ENCODE measurements at regions not wholly inside any gene's neighbourhood (a gene's known extent, or its start where the extent isn't known, plus 50 kb on each side); places are given as distances from the start of the nearest gene placed in this dataset.

GRCh38 chr11:22459048-22459447 lies 120.9 kb downstream of the SLC17A6 start (continued):
- TF ChIP-seq MAFK (IDR thresholded peaks at IDR 0.05; ENCODE audit: low read depth, low read length): no peak

GRCh38 chr11:22458161-22458560 lies 120.0 kb downstream of the SLC17A6 start:
- no peak overlapping the region for H3K56ac ChIP-seq (replicated peaks; ENCODE audit: insufficient read length, low read depth, low read length)
- 86 to 100% methylated on average over 1 to 3 of the region's 3 CpGs for whole genome bisulfite sequencing, 2 experiments (ENCODE audit: extremely low coverage in 1 of 2, insufficient coverage in 1 of 2, insufficient read length in 1 of 2, insufficient replicate concordance in 2 of 2, low coverage in 1 of 2, low lambda C conversion rate in 2 of 2, missing lambda C conversion rate in 1 of 2)
- no peaks in the 10 kb centered on the region for H3K79me1 ChIP-seq (ENCODE audit: low read depth, low read length)
- no peaks in the 10 kb centered on the region for H3K36me3 ChIP-seq (ENCODE audit: control insufficient read depth in 2 of 4, insufficient read depth in 4 of 4, low read length in 3 of 4)
- H3K9me3 ChIP-seq (ENCODE audit: insufficient read depth in 2 of 2, low read depth in 1 of 2, low read length in 1 of 2): no peaks in the 10 kb centered on the region
- H2BK15ac ChIP-seq (ENCODE audit: low read length): no peak overlapping the region
- no peak overlapping the region for H3K9ac ChIP-seq (replicated peaks in 1 of 4; ENCODE audit: extremely low read depth in 1 of 4, low read depth in 3 of 4, low read length in 3 of 4)
- no peak overlapping the region for H4K91ac ChIP-seq (replicated peaks; ENCODE audit: insufficient read length, low read length)
- no peak overlapping the region for H2AFZ ChIP-seq (ENCODE audit: low read length)
- H3K4ac ChIP-seq (replicated peaks; ENCODE audit: insufficient read length, low read depth, low read length): no peak overlapping the region
- H3K14ac ChIP-seq (ENCODE audit: insufficient read length): no peak overlapping the region
- no peak overlapping the region for H2BK120ac ChIP-seq (replicated peaks; ENCODE audit: low read depth, low read length)
- H3K23ac ChIP-seq (ENCODE audit: insufficient read length): no peak overlapping the region
- ChIA-PET POLR2A (ENCODE audit: partially characterized antibody) (no interaction called here), CTCF (ENCODE audit: partially characterized antibody) (no interaction called here)
- H3K23me2 ChIP-seq (ENCODE audit: low read depth, low read length): no peaks in the 10 kb centered on the region; the same call in 1 of the 2 replicates
- DNase-seq (ENCODE audit: low read depth in 1 of 2, low spot score in 2 of 2) (no peak), FAIRE-seq (no peak)
- H3K27ac ChIP-seq (ENCODE audit: low read depth, low read length): no peak overlapping the region
- H3K4me3 ChIP-seq (ENCODE audit: extremely low read depth in 1 of 4, insufficient read depth in 2 of 4, low read depth in 3 of 4, low read length in 4 of 4): no peak overlapping the region
- no peak overlapping the region for H4K8ac ChIP-seq (ENCODE audit: extremely low read depth, insufficient read depth, low read length)
- H2BK5ac ChIP-seq (ENCODE audit: low read depth, low read length): no peak overlapping the region
- no peaks in the 10 kb centered on the region for H4K20me1 ChIP-seq (replicated peaks in 1 of 2; ENCODE audit: control insufficient read depth in 1 of 2, insufficient read depth in 2 of 2, low read length in 2 of 2)
- H3K4me1 ChIP-seq (replicated peaks in 1 of 4; ENCODE audit: control insufficient read depth in 3 of 4, insufficient read depth in 4 of 4, low read length in 3 of 4): peaks cover 0 to 2% (median 0%) of the 10 kb centered on the region in 4 experiments; a peak in 1 of 7 replicates
- no peak overlapping the region for H3K18ac ChIP-seq (ENCODE audit: extremely low read depth, low read length)
- no peak overlapping the region for H2BK20ac ChIP-seq (ENCODE audit: low read length)
- no peak overlapping the region for H3K4me2 ChIP-seq (ENCODE audit: insufficient read depth in 1 of 2, low read depth in 2 of 2, low read length in 2 of 2)
- H4K5ac ChIP-seq (ENCODE audit: insufficient read length, low read depth, low read length): no peak overlapping the region
- H2AK5ac ChIP-seq (ENCODE audit: low read depth, low read length): no peak overlapping the region
- no peaks in the 10 kb centered on the region for H3K27me3 ChIP-seq (replicated peaks in 1 of 4; ENCODE audit: control insufficient read depth in 3 of 4, extremely low read depth in 1 of 4, insufficient read depth in 3 of 4, low read length in 3 of 4)
- H2BK12ac ChIP-seq (ENCODE audit: low read depth, low read length): no peak overlapping the region
- no peaks in the 10 kb centered on the region for H3K79me2 ChIP-seq (ENCODE audit: control insufficient read depth in 1 of 2, insufficient read depth in 2 of 2, low read length in 2 of 2)
- TF ChIP-seq YY1 (IDR thresholded peaks at IDR 0.05; ENCODE audit: low read depth, low read length) (no peak), POU5F1 (IDR thresholded peaks at IDR 0.05; ENCODE audit: low read depth, low read length) (no peak), EZH2 (IDR thresholded peaks at IDR 0.05; ENCODE audit: low read depth, low read length, severe bottlenecking) (no peak), RBBP5 (IDR thresholded peaks at IDR 0.05; ENCODE audit: borderline replicate concordance, low read depth, low read length) (no peak), KDM1A (IDR thresholded peaks at IDR 0.05; ENCODE audit: borderline replicate concordance, low read length) (no peak), BACH1 (IDR thresholded peaks at IDR 0.05; ENCODE audit: low read length) (no peak), CBX8 (IDR thresholded peaks at IDR 0.05; ENCODE audit: borderline replicate concordance, low read depth, low read length) (no peak), SP1 (IDR thresholded peaks at IDR 0.05; ENCODE audit: low read depth, low read length) (no peak), HDAC6 (IDR thresholded peaks at IDR 0.05; ENCODE audit: low read depth, low read length) (no peak), HDAC2 (IDR thresholded peaks at IDR 0.05; ENCODE audit: borderline replicate concordance in 1 of 2, low read depth in 2 of 2, low read length in 2 of 2) (no peak), FOSL1 (IDR thresholded peaks at IDR 0.05; ENCODE audit: insufficient read depth, low read depth, low read length) (no peak)

Data from H1 (cell line).